SKM-1 (cell line): ENCODE measurements at regions not wholly inside any gene's neighbourhood (a gene's known extent, or its start where the extent isn't known, plus 50 kb on each side); places are given as distances from the start of the nearest gene placed in this dataset.
"Not testable (repeated sequence)": the region's sequence is repeated elsewhere in the genome, so short reads cannot be mapped to it uniquely, and the experiment has no call there.

Source experiments
- DNase-seq: peaks from one replicate; lab custom pipeline; 2025; ENCODE audit not compliant: unreplicated experiment; lab: John Stamatoyannopoulos, UW

DNA sequence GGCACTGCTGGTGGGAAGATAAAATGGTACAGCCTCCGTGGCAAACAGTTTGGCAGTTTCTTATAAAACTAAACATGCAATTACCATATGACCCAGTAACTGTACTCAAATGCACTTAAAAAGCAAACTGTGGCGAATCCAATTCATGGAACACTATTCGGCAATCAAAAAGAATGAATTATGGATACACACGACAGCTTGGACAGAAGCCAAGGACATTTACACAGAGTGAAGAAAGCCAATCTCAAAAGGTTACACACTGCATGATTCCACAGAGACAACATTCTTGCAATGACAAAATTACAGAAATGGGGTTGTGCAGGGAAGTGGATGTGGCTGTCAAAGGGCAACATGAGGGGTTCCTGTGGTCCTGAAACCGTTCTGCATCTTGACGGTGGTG is 122.1 kb upstream of the IQSEC1 start:
- DNase-seq, result no peak

DNA sequence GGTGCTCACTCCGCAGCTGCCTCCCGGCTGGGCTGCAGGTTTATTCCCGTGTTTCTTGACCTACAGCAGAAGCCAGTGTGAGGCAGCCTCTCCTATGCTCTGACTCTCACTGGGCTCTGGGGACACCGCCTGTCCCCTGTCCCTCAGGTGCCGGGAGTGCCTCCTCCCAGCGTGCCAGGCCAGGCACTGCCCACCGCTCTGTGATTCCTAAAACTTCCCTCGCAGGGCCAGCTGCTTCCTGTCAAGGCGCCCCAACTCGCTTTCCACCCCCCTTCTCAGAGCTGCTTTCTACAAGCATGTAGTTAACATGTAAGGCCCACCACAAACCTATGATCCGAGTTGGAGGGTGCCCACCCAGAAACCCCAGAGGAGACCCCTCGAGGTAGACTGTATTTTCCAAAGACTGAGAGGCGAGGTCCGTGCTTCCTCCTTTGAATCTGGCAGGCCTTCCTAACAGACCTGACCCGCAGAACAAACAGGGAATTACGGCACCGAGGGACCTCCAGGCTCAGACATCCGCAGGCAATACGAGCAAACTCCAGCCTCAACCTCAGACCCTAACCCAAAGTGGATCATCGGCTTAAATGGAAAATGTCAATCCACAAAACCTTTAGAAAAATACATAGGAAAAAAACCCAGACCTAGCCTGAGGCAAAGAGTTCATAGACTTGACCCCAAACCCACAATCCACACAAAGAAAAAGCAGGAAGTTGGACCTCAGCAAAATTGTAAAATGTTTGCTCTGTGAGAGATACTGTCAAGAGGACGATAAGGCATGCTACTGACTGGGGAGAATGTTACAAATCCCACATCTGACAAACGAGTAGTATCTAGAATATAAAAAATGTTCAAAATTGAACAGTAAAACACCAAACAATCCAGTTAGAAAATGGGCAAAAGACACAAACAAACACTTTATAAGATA is 121.3 kb upstream of the IQSEC1 start:
- peak; percentile 30 for DNase-seq

DNA sequence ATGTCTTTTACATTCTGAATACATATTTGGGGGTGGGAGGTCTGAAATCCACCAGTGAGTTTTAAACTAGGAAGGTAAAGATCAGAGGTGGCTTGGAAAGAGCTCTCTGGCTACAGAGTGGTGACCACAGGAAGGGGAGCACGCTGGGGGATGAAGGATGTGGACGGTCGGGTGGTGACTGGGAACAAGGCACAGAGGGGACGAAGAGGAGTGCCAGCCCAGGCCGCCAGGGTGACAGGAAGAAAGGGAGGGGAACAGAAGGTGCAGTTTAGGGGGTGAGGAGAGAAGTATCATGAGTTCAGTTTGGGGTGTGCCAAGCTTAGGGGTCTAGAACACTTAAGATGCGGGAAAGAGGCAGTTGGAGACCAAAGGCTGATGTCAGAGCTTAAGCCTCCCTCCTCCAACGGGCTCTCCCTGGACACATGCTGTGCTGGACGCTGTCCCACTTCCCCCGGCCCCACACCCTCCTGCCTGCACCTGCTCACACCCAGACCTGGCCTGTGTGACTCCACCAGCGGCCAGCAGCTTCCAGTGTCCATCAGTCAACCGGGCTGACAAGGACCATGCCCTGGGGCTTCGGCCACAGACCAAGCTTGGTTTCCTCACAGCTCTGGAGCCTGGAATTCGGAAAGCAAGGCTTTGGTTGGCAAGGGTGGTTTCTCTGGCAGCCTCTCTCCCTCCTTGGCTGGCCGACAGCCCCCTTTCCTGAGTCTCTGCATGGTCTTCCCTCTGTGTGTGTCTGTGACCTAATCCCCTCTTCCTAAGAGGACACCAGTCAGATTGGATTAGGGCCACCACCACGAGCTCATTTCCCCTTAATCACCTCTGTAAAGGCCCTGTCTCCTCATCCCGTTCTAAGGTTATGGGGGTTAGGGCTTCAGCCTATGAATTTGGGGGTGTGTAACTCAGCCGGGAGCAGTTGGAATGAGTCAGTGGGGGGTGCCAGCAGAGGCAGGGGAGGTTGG is 120.4 kb upstream of the IQSEC1 start:
- no peak for DNase-seq

DNA sequence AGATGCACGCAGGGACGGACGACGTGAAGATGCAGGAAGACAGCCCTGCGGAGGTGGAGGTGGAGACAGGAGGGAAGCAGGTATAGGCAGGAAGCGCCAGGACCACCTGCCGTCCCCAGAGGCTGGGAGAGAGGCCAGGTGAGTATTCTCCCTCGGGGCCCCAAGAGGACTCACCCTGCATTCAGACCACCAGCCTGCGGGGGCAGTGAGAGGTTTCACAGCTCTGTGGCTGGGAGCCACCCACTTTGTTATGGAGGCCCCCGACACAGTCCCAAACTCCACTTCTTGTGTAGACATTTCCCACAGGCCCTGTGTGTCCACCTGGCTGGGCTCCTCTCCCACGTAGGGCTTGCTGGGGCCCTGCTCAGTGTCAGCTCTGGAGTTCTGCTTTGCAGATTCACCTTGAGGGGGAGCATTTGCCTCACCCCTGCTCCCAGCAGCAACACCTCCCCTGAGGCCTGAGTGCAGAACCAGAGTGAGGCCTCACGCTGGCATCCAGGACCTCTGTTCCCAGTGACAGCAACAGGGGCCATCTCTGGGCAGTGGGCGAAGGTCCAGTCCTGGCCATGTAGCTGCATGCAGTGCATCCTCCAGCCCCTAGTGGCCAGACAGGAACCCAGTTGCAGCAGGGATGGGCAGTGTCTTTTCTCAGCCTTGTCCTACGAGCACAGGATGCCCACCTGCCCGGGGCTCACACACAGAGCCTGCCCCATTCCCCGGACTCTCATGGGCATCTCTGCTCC is 119.4 kb upstream of the IQSEC1 start:
- no peak for DNase-seq

DNA sequence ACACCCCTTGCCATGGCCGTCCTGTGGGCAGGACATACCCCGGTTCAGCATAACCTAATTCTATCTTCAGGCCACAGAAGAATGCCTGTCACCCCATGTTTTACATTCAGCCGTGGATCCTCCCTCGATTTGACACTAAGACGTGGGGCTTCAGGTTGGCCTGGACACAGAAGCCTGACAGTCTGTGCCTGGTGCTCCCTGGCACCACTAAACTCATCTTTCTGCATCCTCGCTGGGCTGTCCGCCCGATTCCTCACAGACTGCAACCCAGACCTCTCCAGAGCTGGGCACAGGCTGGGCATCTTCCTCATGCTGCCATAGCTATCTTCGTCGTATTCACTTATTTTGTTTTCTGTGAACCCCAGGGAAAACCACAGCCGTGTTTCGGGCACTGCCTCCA is 117.8 kb upstream of the IQSEC1 start:
- no peak for DNase-seq

DNA sequence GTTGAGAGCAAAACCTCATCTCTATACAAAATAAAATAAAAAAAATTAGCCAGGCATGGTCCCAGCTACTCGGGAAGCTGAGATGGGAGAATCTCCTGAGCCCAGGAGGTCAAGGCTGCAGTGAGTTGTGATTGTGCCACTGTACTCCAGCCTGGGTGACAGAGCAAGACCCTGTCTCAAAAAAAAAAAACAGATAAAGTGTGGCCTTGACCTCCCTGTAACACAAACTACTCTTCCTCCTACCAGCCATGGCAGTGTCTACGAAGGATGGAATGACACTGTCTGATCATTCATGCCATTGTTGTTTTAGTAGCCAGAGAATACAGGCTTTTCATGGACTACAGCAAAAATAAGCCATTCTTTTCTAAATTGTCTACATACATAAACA is 117.1 kb upstream of the IQSEC1 start:
- DNase-seq, result no peak

DNA sequence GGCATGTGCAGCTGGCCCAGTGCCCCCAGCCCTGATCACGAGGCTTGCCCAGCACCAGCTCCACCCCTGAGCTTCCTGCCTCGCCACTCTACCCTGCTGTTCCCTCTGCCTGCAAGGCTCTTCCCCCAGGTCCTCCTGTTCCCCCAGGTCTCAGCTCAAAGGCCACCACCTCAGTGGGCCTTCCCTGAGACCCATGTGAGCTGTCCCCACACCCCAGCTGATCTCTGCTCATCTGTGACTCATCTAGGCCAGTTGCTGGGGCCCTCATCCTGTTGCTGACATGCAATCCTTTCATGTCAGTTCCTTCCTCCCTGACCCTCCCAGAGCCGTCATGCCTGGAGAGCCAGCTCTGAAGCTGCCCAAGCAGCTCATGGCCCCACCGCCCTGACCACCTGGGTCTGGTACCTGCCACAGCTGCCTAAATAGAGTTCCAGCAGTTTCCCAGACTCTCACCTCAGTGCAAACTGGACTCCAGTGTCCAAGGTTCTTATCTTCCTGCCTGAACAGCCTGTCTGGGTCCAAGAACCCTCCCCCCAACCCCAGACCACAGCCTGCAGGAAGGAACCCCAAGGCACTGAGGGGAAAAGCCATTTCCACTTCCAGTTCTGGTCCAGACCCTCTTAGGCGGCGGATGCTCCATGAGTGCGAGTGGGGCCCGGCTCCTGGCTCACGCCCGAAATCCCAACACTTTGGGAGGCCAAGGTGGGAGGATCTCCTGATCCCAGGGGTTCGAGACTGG is 116.6 kb upstream of the IQSEC1 start:
- DNase-seq, result peak; percentile 89

DNA sequence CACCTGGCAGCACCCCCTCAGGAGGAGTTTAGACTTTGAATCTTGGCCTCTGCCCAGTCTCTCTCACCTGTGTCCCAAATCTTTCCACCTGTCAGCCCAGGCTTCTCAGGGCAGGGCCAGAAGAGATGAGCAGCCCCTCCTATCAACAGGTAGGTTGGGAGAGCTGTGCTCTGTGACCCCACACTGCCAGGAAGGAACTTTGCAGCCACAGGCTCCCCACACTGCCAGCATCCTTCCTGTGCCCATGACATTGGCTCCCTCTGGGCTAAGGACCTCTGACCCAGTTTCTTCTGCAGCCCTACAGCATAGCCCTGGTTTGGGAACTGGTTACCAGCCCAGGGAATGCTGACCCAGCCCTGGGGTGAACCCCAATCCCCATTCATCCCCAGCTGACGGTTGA is 115.7 kb upstream of the IQSEC1 start:
- no peak for DNase-seq

DNA sequence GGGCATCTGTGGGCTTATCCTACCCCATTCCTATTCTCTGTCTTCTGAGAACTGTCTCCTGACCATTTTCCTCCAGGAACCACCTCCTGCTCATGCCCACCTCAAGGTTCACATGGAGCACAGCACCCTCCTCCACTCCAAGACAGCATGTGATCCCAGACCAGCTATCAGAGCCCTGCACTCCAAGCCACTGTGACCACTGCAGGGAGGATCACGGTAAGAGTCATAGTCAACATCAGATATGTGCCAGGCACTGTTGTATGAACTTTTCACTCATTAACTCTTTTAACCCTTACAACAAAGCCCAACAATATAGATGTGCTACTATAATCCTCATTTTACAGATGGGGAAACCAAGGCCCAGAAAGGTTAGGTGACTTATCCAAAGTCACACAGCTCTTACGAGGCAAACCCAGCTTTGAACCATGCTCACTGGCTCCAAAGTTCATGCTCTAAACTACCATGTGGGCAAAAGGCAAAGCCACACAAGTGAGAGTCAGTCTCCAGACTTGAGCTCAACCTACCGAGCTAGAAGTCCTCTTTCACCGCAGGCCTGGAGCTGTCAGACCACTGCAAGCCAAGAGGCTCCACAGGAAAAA is 115.1 kb upstream of the IQSEC1 start:
- DNase-seq, result no peak

DNA sequence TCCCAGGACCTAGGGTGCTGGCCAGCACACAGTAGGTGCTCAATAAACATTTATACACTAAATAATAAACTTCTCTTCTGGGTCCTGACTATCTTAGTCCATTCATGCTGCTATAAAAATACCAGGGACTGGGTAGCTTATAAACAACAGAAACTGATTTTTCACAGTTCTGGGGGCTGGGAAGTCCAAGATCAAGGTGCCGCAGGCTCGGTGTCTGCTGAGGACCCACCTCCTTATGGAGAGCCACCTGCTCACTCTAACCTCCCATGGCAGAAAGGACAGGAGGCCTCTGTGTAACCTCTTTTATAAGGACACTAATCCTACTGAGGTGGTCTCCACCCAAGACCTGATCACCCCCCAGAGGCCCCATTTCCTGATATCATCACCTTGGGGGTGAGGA is 114.4 kb upstream of the IQSEC1 start:
- no peak for DNase-seq

DNA sequence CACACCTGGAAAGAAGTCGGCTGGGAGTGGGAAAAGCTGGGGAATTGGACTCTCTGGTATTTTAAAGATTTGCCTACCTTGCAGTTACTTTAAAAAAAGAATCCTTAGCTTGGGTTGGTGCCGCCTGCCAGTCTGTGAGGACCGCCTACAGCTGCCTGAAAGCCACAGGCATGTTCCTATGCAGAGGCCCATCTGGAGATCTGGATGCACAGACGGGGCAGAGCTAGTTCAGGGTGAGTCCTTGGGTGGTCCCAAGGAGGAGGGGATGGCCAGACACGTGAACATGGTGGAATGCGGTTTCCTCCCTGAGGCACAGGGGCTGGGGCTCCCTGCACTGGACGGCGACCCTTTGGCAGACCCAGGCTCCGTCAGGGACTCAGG is 113.2 kb upstream of the IQSEC1 start:
- DNase-seq, result no peak

DNA sequence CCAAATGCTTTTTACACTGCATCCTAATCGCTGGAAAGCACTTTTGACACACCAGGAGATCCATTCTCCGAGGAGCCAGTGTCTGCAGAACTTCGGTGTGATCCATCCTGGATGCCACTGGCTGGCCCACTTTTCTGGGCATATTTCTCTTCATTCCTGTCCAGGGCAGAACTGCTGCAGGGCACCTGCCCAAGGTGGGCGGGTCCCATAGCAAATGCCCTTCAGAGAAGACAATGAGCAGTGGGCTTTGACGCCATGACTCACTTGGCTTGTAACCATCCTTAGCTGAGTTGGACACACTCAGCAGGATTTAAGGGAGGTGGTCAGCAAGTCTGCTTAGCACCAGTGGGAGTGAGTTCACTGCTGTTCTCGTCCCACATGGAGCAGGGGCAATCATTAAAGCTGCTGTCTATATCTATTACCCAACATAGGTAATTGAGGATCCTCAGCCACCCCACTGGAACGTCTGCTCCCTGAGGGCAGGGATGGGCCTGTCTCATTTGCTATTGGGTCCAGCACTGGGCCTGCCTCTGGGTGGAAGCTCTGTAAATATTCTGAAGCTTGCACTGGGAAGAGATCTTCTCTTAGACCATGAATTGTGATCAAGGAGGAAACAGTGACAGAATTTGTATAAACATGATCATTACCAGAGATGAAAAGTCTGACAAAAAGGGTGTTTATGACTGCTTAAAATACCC is 112.7 kb upstream of the IQSEC1 start:
- no peak for DNase-seq

DNA sequence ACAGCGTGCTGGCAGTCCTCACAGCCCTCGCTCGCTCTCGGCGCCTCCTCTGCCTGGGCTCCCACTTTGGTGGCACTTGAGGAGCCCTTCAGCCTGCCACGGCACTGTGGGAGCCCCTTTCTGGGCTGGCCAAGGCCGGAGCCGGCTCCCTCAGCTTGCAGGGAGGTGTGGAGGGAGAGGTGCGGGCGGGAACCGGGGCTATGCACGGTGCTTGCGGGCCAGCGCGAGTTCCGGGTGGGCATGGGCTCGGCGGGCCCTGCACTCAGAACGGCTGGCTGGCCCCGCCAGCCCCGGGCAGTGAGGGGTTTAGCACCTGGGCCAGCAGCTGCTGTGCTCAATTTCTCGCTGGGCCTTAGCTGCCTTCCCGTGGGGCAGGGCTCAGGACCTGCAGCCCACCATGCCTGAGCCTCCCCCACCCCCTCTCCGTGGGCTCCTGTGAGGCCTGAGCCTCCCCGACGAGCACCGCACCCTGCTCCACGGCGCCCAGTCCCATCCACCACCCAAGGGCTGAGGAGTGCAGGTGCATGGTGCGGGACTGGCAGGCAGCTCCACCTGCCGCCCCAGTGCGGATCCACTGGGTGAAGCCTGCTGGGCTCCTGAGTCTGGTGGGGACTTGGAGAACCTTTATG is 106.5 kb upstream of the IQSEC1 start:
- DNase-seq, result not testable (repeated sequence)

DNA sequence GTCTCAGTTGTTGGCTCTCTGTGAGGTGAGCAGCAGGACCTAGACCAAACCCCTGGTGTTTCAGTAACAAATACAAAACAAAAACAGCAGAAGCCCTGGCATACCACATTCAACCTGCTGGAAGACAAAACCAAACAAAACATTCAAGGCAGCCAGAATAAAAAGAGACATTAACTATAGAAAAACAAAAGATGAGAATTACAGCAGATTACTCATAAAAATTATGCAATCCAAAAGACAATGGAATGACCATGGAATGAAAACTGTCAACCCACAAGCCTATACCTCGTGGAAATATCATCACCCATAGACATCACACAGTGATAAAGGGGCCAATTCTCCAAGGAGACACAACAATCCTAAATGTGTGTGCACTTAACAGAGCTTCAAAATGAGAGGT is 106.0 kb upstream of the IQSEC1 start:
- DNase-seq, result no peak

DNA sequence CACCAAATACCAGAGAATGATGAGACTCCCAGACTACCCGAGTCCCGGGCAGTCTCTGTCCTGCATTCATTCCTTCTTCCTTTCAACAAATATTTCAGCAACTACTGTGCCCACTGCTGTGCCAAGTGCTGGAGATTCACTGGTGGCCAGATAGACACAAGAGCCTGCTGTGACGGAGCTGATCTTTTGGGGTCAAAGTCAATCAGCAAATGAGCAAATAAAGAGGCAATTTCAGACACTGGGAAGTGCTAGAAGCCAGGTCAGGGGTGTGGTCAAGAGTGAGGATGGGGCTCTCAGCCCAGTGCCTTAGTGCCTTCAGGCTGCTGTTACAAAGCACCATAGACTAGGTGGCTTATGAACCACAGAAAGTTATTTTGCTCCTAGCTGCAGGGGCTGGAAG is 104.9 kb upstream of the IQSEC1 start:
- no peak for DNase-seq

DNA sequence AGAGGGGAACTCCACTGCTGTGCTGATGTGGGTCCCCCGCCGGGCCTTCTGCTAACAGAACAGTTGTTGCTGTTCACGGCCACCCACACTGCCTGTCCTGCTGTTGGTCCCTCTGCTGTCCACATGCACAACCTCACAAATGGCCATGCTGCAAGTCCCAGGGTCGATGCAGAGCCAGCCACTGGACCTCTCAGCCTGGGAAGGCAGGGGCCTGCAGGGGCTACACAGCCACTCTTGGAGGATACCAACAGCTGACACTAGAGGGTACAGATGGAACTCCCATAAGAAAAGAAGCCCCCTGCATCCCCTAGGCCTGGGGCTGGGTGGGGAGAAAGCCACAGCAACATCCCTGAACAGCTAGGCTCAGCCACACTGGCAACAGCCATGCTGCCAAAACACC is 104.4 kb upstream of the IQSEC1 start:
- DNase-seq, result no peak

DNA sequence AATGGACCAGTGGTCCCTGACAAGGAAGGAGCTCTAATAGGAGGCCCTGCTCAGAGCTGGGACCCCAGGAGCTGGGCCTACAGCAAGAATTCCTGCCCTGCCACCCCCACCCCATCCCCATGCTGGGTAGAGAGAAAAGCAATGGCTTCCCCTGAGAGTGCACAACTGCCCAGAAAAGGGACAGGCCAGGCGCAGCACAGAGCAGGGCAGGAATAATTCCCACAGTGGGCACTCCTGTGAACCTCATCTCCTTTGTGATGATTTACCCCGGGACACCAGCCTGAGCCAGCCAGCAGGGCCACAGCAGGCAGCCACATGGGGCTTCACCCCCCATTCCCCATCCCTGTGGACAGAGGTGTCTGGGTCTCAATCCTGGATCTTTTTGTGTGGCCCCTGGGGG is 104.0 kb upstream of the IQSEC1 start:
- no peak for DNase-seq

DNA sequence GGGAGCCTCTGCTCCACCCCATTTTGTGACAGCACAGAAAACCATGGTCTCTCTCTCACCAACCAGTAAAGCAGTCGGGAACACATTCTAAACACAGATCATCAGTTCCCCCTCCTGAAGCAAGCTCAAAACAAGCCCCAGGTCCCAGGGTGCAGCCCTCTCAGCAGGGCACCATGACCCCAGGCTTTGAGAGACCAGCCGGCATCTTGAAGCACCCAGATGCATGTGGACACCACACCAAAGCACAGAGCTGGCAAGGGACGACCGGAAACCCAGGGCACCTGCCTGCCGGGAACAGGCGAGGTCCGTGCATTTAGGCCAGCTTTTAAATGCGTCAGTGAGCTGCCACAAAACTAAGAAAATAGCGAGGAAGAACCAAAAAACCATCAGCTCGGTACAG is 103.2 kb upstream of the IQSEC1 start:
- DNase-seq, result no peak

DNA sequence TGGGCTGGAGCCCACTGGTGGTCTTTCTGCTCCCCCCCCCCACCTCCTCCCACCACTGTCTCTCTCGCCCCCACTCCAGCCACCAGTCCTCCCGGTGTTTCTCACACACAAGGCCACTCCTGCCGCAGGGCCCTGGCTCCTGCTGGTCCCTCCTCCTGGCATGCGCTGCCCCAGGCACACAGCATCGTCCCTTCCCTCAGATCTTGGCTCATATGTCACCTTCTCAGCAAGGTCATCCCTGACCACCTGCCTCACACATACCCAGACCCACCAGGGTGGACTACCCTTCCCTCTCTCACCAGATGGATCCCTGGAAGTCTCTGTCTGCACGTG is 101.5 kb upstream of the IQSEC1 start:
- no peak for DNase-seq
